ENCODE measurements at regions not wholly inside any gene's neighbourhood (a gene's known extent, or its start where the extent isn't known, plus 50 kb on each side); places are given as distances from the start of the nearest gene placed in this dataset.

- CTCF ChIA-PET, result no interaction called here
- no peak for ATAC-seq
- POLR2A ChIA-PET, result no interaction called here
- H3K4me1 ChIP-seq, result no peaks in the 10 kb centered on the region
- no peak overlapping the region for H3K4me2 ChIP-seq
- no peaks in the 10 kb centered on the region for H3K9me3 ChIP-seq
- no peak overlapping the region for H3K27ac ChIP-seq
- no peak for FAIRE-seq
- no peak for DNase-seq (ENCODE audit: low read depth in 1 of 2, low spot score in 1 of 2)
- 7% methylated on average over 4 of the region's 4 CpGs for WGBS (ENCODE audit: missing lambda C conversion rate)
- no peak overlapping the region for H3K4me3 ChIP-seq
- TF ChIP-seq ATOH8 (CRISPR knock-in tag; IDR thresholded peaks at IDR 0.05; ENCODE audit: low read depth) (no peak), POLR2A (IDR thresholded peaks at IDR 0.05; ENCODE audit: low read length) (no peak), HDAC2 (IDR thresholded peaks at IDR 0.05) (no peak)
These were observed 1045.8 kb upstream of the TENM4 start for GRCh38 chr11:80486678-80487077.

- FAIRE-seq (no peak), ATAC-seq (no peak), DNase-seq (ENCODE audit: low read depth in 1 of 2, low spot score in 1 of 2) (no peak)
- H3K4me2 ChIP-seq, result no peak overlapping the region
- no peaks in the 10 kb centered on the region for H3K9me3 ChIP-seq
- ChIA-PET CTCF (no interaction called here), POLR2A (no interaction called here)
- no peak overlapping the region for H3K4me3 ChIP-seq
- no peaks in the 10 kb centered on the region for H3K4me1 ChIP-seq
- no peak for TF ChIP-seq NFE2L2 (conservative IDR thresholded peaks at IDR 0.05; ENCODE audit: low read length)
- no peak for TF ChIP-seq PHF8 (IDR thresholded peaks at IDR 0.05; ENCODE audit: borderline replicate concordance, low read depth)
- TF ChIP-seq POLR2A (IDR thresholded peaks at IDR 0.05; ENCODE audit: low read length), result no peak
- no peak for TF ChIP-seq REST (IDR thresholded peaks at IDR 0.05)
- no peak for TF ChIP-seq BHLHE40 (IDR thresholded peaks at IDR 0.05; ENCODE audit: low read depth, low read length)
- TF ChIP-seq ELK1 (IDR thresholded peaks at IDR 0.05; ENCODE audit: low read depth, low read length), result no peak
- H3K27ac ChIP-seq, result no peak overlapping the region
- WGBS (ENCODE audit: missing lambda C conversion rate), result 2% methylated on average over 2 of the region's 2 CpGs
These were observed 1036.3 kb upstream of the TENM4 start for GRCh38 chr11:80477178-80477577.

GRCh38 chr11:80473562-80473961, 1032.7 kb upstream of the TENM4 start:
- ATAC-seq, result no peak
- CTCF ChIA-PET, result no interaction called here
- 24% methylated on average over 3 of the region's 3 CpGs for WGBS (ENCODE audit: missing lambda C conversion rate)

GRCh38 chr11:80469871-80470270, 1029.0 kb upstream of the TENM4 start:
- POLR2A ChIA-PET, result no interaction called here
- CTCF ChIA-PET, result no interaction called here
- H3K27ac ChIP-seq, result no peak overlapping the region
- TF ChIP-seq HEYL (CRISPR knock-in tag; IDR thresholded peaks at IDR 0.05) (no peak), MYC (IDR thresholded peaks at IDR 0.05; ENCODE audit: borderline replicate concordance, low read length) (no peak), MAZ (IDR thresholded peaks at IDR 0.05; ENCODE audit: borderline replicate concordance, low read depth, low read length) (no peak), ESRRA (IDR thresholded peaks at IDR 0.05; ENCODE audit: borderline replicate concordance, low read length) (no peak), HMGXB4 (CRISPR knock-in tag; IDR thresholded peaks at IDR 0.05; ENCODE audit: borderline replicate concordance) (no peak), MAFK (IDR thresholded peaks at IDR 0.05; ENCODE audit: partially characterized antibody) (no peak), ELK1 (IDR thresholded peaks at IDR 0.05; ENCODE audit: low read depth, low read length) (no peak), SREBF2 (IDR thresholded peaks at IDR 0.05) (no peak), ZSCAN20 (CRISPR knock-in tag; IDR thresholded peaks at IDR 0.05) (no peak), RCOR1 (IDR thresholded peaks at IDR 0.05; ENCODE audit: low read depth, low read length) (no peak), CTCF (IDR thresholded peaks at IDR 0.05) (no peak), CBX8 (IDR thresholded peaks at IDR 0.05) (no peak)

More at GRCh38 chr11:80473562-80473961, 1032.7 kb upstream of the TENM4 start:
- Histone ChIP-seq H3K27ac (no peak overlapping the region), H3K4me3 (no peak overlapping the region), H3K9me3 (no peaks in the 10 kb centered on the region), H3K4me2 (no peak overlapping the region), H3K4me1 (no peaks in the 10 kb centered on the region)
- FAIRE-seq (no peak), DNase-seq (ENCODE audit: low read depth in 1 of 2, low spot score in 1 of 2) (no peak)
- POLR2A ChIA-PET, result no interaction called here
- TF ChIP-seq HDAC2 (IDR thresholded peaks at IDR 0.05) (no peak), KDM1A (IDR thresholded peaks at IDR 0.05; ENCODE audit: low read depth) (no peak), FOXS1 (CRISPR knock-in tag; IDR thresholded peaks at IDR 0.05) (no peak), HEYL (CRISPR knock-in tag; IDR thresholded peaks at IDR 0.05) (no peak), GATA3 (IDR thresholded peaks at IDR 0.05; ENCODE audit: borderline replicate concordance) (no peak), ESRRA (IDR thresholded peaks at IDR 0.05; ENCODE audit: borderline replicate concordance, low read length) (no peak)

More at GRCh38 chr11:80469871-80470270, 1029.0 kb upstream of the TENM4 start:
- no peak overlapping the region for H3K4me2 ChIP-seq
- ATAC-seq (no peak), FAIRE-seq (no peak), DNase-seq (ENCODE audit: low read depth in 1 of 2, low spot score in 1 of 2) (no peak)
- no peaks in the 10 kb centered on the region for H3K4me1 ChIP-seq
- H3K4me3 ChIP-seq, result no peak overlapping the region
- WGBS (ENCODE audit: missing lambda C conversion rate), result 0% methylated on average over 2 of the region's 2 CpGs
- H3K9me3 ChIP-seq, result no peaks in the 10 kb centered on the region
